HG03159 (cell line): ENCODE measurements at regions not wholly inside any gene's neighbourhood (a gene's known extent, or its start where the extent isn't known, plus 50 kb on each side); places are given as distances from the start of the nearest gene placed in this dataset.

Source experiments
- ATAC-seq: cut with Tn5 transposase; IDR thresholded peaks from one replicate; pipeline ENCODE4 v1.9.1; 2021; ENCODE audit warnings: mild to moderate bottlenecking, moderate library complexity; ENCODE audit not compliant: unreplicated experiment

DNA sequence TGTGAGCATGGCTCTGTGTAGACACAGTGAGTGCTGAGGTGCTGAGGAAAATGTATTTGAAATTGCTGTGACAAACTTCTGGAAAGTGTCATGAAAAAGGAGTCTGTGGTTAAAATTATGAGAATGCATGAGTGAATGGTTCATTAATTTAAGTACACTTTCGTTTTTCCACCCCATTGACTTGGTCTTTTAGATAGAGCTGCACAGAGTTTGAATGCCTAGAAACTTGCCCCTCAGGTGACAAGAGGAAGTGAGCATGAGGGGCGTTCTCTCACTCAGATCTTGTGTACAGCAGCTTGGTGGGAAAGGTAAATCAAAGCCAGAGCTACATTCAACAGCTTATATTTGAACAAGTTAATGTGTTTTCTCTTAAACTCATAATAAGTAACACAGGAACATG, 296.8 kb downstream of the WDR72 start:
- peak; percentile 65 for ATAC-seq

DNA sequence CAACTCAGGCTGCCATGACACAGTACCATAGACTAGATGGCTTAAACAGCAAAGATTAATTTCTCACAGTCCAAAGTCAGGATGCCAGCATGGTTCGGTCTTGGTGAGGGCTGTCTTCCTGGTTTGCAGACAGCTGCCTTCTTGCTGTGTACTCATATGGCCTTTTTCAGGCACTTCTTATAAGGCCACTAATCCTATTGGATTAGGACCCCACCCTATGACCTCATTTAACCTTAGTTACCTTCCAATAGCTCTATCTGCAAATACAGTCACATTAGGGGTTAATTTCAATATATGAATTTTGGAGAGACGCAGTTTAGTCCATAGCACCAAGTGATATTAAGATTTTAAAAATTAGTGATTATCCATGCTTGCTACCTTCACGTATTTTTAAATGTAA, 297.8 kb downstream of the WDR72 start:
- ATAC-seq = no peak

GRCh38 chr15:53458736-53459135, 300.7 kb downstream of the WDR72 start:
- no peak for ATAC-seq

DNA sequence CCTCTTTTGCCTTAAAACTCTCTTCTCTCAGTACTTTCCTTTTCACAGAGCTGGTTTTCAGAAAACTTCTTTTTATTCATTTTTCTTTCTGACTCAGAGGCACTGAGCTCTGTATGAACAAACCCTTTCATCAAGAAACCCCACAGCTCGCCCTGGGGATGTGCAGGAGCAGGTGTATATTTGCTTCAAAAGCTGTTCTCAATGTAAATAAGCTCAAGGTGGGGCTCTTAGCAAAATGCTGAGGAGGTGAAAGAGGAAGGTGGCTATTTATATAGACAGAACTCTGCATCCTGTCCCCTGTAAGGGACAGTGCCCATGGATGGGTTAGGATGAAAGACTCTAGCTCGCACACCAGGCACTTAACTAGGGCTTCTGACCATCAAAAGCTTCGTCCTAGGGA, 302.0 kb downstream of the WDR72 start:
- no peak for ATAC-seq

DNA sequence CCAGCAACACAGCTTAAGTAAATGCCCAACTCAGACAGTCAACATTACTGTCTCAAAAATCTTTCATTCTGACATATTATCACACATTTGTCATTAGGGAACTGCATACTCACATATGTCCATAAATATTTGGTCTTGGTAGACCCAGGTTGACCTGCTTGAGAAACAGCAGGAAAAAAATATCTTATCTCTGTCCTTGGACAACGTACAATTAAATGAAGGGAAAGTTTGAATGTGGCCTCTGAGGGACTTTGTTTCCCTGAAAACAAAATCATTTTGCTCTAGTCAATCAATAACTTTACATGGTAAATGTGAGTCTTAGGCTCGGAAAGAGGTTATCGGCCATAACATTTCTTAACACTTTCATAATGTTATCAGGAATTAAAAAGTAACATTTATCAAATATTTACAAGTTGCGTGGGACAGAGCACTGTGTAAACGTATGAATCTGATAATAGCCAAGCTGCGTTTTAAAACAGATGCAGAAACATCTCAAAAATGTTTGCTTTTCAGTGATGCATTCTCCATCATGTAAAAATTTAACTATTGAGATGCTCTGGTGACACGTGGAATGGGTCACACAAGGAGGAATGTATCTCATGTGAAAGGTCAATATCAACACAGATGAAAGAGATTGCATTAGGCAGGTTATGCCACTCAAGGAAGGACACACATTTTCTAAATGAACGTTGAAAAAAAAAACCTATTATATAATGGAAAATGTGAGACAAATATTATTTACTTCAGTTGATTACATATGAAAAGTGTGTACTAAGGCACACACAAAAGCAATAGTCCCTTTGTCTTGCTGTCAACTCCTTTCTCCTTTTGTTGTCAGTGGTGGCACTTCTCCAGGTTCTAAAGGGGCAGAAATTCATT, 304.4 kb downstream of the WDR72 start:
- ATAC-seq = no peak

- ATAC-seq = no peak
Observed at GRCh38 chr15:53454535-53454842, 305.0 kb downstream of the WDR72 start.

DNA sequence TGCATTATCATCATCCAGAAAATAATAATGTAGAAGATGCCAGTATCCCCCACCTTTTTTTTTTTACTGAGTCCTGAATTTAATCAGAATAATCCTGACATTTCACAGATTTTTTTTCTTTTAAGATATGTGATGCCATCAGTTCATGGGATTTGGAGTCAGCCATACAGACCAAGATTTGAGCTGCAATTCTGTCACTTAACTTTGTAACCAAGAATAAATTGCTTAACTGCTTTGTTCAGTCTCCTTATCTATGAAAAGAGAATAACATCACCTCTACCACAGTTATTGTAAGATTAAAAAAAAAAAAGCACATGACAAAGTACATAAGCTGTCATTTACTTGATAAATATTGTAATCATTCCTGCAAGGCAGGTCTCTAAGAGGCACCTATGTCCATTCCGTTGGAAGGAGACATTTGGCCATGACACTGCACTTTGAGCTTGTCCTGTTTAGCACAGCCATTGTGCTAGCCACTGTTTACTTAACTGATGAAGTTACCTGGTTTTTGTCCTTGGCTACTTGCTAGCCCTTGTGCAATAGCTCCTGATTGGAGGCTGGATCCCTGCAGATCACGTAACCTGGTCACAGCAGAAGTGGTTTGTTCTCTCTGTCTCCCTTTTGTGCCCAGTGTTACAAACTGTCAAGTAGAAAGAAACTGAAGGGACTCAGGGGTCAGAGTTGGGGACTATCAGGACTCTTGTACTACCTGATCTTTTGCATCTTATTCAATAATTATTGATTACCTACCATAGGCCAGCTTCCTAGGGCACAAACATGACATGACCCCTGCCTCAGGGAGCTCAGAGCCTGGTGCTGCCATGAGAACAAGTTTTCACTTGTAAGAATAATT, 306.0 kb downstream of the WDR72 start:
- ATAC-seq = no peak

DNA sequence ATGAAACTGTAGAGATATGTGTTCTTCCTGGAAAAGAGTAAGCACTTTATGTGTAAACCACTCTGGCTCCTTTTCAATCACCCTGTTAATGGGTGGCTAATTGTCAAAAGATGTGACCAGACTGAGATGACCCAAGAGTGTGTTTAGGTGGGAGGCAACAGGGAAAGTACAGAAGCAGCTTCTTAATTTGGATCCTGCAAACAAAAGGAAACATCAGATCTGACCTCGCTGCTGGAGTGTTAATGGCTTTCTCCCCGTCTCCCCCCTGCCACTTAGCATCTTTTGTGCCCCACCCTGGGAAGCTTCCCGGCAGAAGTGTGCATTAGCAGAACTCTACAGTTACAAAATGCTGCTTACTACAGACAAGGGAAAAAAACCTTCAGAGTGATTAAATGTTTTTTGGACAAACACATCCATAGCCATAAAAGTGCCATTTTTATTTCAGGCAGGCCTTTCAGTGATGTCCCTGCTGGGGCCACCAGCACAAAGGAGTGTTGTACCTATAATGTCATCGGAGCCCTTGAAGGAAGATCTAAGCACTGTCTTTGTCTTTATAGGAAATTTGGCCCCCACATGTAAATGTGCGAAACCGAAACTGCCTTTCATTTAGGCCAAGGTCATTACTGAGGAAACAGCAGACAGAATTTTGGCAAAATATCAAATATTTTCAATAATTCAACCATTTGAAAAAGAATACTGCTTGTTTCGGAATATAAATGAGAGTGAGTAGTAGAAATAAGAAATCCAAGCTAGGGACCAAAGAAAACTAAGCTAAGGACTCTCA, 311.0 kb downstream of the WDR72 start:
- ATAC-seq = peak; percentile 53

DNA sequence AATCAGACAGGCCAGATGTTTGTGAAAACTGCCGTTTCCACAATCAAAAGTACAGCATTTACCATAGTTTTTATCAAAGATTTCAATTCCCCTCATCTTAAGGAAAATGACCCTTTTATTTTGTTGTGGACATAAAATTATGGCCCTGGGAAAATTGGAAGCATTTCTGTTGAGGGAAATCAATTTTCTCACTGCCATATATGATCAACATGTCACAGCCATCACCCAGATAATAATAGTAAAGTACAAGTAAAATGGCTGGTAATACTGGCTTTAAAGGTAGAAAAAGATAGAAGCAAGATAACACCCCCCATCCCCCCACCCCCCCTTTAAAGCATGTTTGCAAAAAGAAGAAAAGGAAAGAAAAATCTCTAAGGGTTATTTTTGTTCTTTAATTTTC, 311.7 kb downstream of the WDR72 start:
- ATAC-seq = no peak

- ATAC-seq = no peak
Observed at GRCh38 chr15:53447053-53447574, 312.3 kb downstream of the WDR72 start.

DNA sequence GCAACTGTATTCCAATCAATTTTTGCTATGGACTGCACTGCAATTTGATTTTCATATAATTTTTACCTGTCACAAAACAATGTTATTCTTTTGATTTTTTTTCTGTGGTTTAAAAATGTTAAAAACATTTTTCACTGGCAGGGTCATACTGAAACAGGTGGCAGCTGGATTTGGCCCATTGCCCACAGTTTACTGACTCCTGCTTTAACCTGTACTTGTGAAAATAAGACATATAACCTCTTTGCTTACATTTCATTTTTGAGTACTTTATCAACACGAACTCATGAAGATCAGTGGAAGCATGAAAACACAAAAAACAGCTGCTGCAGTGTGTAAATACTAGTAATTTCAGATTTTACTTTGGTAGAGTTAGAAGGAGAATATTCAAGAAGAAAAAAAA, 313.1 kb downstream of the WDR72 start:
- ATAC-seq = no peak

- ATAC-seq = no peak
Observed at GRCh38 chr15:53445531-53445930, 313.9 kb downstream of the WDR72 start.

GRCh38 chr15:53437985-53438841, 321.2 kb downstream of the WDR72 start:
- ATAC-seq = no peak

DNA sequence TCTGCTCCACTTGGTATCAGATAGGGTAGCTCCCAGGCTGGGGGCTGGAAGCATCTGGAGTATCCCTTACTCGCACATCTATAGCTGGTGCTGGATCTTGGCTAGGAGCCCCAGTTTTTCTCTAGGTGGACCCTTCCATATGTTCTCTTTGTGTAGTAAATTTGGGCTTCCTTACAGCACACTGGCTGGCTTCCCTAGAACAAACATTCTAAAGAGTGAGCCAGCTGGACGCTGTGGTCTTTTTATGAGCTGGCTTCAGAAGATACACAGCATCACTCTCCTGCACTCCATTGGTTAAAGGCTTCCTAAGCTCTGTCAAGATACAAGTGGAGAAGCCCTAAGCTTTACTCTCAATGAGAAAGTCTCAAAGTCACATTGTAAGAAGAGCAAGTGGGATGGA, 322.1 kb downstream of the WDR72 start:
- no peak for ATAC-seq

DNA sequence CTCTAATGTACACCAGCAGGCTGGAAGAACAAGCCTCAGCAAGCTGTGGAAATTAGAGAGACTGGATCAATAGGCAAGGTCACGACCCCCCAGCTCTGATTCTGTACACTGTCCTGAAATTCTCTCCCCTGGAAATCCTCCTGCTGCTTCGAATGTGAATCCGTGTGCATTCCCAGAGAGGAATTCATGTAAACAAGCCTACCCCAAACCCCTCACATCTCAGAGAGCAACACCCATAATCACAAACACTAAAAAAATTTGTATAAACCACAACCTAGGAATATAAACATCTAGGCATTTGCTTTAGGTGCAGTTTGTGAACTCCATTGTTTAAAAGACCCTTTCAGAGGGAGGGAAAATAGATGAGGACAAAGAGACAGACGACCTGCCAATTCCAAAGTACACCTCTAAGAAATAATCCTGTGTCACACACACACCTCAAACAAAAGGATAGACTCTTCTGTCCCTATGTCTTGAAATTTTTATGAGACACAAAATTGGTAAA, 325.2 kb downstream of the WDR72 start:
- ATAC-seq = no peak

GRCh38 chr15:53416219-53416940, 343.1 kb downstream of the WDR72 start:
- ATAC-seq = no peak

GRCh38 chr15:53414167-53414566, 345.3 kb downstream of the WDR72 start:
- ATAC-seq = no peak

DNA sequence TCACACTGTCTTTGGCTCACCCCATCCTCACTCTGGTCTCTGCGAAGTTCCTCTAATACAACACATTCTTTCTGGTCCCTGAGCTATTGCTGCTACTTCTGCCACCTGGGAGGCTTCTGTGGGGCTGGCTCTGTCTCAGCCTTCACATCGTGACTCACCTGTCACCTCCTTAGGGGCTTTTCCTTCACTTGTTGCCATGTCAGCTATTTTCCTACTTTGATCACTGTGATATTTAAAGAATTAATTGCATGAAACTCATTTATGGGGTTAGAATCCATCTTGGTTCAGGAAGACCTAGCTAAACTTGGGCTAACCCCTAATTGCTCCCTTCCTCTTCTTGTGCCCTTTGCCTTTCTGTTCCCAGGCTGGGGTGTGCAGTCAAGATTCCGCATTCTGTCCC, 346.9 kb downstream of the WDR72 start:
- no peak for ATAC-seq

DNA sequence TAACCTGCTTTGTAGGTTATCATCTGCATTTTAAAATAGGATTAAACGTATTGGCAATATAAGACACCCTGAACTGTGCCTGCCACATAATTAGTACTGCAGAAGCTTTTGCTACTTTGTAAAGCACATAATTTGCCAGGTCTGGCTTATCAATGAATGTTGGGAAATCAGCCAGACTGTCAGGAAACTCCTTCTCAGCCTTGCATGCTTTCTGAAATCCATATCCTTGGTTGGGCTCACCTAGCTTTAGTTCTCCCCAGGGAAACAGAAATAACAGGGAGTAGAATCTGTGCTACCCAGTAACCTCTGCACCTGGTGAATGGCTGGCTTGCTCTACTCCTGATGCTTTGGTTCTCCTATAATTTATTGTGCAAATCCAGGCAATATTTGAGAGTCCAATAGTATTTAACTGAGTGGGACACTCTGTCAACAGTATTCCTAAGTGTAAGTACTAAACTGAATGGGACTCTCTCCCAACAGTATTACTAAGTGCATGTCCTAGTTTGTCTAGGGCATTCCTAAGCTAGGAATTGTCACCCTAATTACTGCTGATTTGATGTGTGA, 354.5 kb downstream of the WDR72 start:
- ATAC-seq = no peak
